H1 (cell line): ENCODE measurements at regions not wholly inside any gene's neighbourhood (a gene's known extent, or its start where the extent isn't known, plus 50 kb on each side); places are given as distances from the start of the nearest gene placed in this dataset.

Experiments
- CTCF ChIA-PET: fragments of 300-600 bp; sonication (Branson Sonifier 250); formaldehyde crosslinking; loops from one replicate; lab custom pipeline; 2021; ENCODE audit not compliant: partially characterized antibody; lab: Charles Lee
- POLR2A ChIA-PET: fragments of 300-600 bp; sonication (Branson Sonifier 250); formaldehyde crosslinking; loops from one replicate; lab custom pipeline; 2021; ENCODE audit warnings: inconsistent platforms; ENCODE audit not compliant: partially characterized antibody; lab: Charles Lee
- DNase-seq, 2 experiments: peaks; one replicate each; pipeline versions ENCODE4 v3.0.0 to v3.0.0-alpha.2; 2010 to 2022; ENCODE audit warnings: low spot score in 2 of 2, low read depth in 1 of 2, mixed read lengths in 1 of 2
- FAIRE-seq: peaks from 2 replicates; lab custom pipeline; 2011; peaks lifted over from hg19 to GRCh38; lab: Jason Lieb, UNC
- H2AFZ ChIP-seq: 2 replicates; pipeline ENCODE4 v1.8.1; 2012; ENCODE audit warnings: low read length, inconsistent platforms
- H2AK5ac ChIP-seq: 2 replicates; pipeline ENCODE4 v1.6.1; 2013; ENCODE audit warnings: low read depth, low read length
- H2BK120ac ChIP-seq: replicated peaks from 2 replicates; pipeline ENCODE3; 2013; ENCODE audit warnings: low read depth, low read length, inconsistent platforms
- H2BK12ac ChIP-seq: 2 replicates; pipeline ENCODE4 v1.6.1; 2013; ENCODE audit warnings: low read depth, low read length
- H2BK15ac ChIP-seq: 2 replicates; pipeline ENCODE4 v1.6.1; 2013; ENCODE audit warnings: low read length
- H2BK20ac ChIP-seq: 2 replicates; pipeline ENCODE4 v1.6.1; 2013; ENCODE audit warnings: low read length
- H2BK5ac ChIP-seq: 2 replicates; pipeline ENCODE4 v1.6.1; 2013; ENCODE audit warnings: low read depth, low read length
- H3K14ac ChIP-seq: 2 replicates; pipeline ENCODE4 v1.6.1; 2013; ENCODE audit warnings: inconsistent platforms; ENCODE audit not compliant: insufficient read length
- H3K18ac ChIP-seq: 2 replicates; pipeline ENCODE4 v1.6.1; 2013; ENCODE audit warnings: low read length; ENCODE audit errors: extremely low read depth
- H3K23ac ChIP-seq: 2 replicates; pipeline ENCODE4 v1.6.1; 2013; ENCODE audit warnings: inconsistent platforms; ENCODE audit not compliant: insufficient read length
- H3K23me2 ChIP-seq: 2 replicates; pipeline ENCODE4 v1.6.1; 2013; ENCODE audit warnings: low read depth, low read length
- H3K27ac ChIP-seq: 2 replicates; pipeline ENCODE4 v1.6.1; 2011; ENCODE audit warnings: low read depth, low read length, inconsistent platforms
- H3K27me3 ChIP-seq, 4 experiments: replicated peaks in 1 of 4; 1 replicate in 1 of 4; 2 replicates in 3 of 4; pipeline versions ENCODE4 v1.6.1 to v1.8.1; 2011 to 2013; ENCODE audit warnings: low read length in 3 of 4, mild to moderate bottlenecking in 3 of 4, inconsistent platforms in 2 of 4, mixed read lengths in 2 of 4, moderate library complexity in 1 of 4; ENCODE audit not compliant: control insufficient read depth in 3 of 4, insufficient read depth in 3 of 4; ENCODE audit errors: extremely low read depth in 1 of 4
- H3K36me3 ChIP-seq, 4 experiments: 2 replicates each; pipeline versions ENCODE4 v1.6.1 to v1.8.1; 2011 to 2013; ENCODE audit warnings: mild to moderate bottlenecking in 4 of 4, low read length in 3 of 4, moderate library complexity in 2 of 4, control low read depth in 1 of 4, inconsistent platforms in 1 of 4; ENCODE audit not compliant: insufficient read depth in 4 of 4, control insufficient read depth in 2 of 4
- H3K4ac ChIP-seq: replicated peaks from 2 replicates; pipeline ENCODE3; 2013; ENCODE audit warnings: low read length, low read depth, mixed read lengths, inconsistent platforms; ENCODE audit not compliant: insufficient read length
- H3K4me1 ChIP-seq, 4 experiments: replicated peaks in 1 of 4; 1 replicate in 1 of 4; 2 replicates in 3 of 4; pipeline versions ENCODE4 v1.6.1 to v1.8.1; 2011 to 2013; ENCODE audit warnings: low read length in 3 of 4, inconsistent platforms in 2 of 4, mixed read lengths in 1 of 4; ENCODE audit not compliant: insufficient read depth in 4 of 4, control insufficient read depth in 3 of 4
- H3K4me2 ChIP-seq, 2 experiments: 2 replicates each; pipeline versions ENCODE4 v1.6.1 to v1.8.1; 2011 to 2013; ENCODE audit warnings: low read depth in 2 of 2, low read length in 2 of 2, control low read depth in 1 of 2, inconsistent platforms in 1 of 2, mild to moderate bottlenecking in 1 of 2; ENCODE audit not compliant: insufficient read depth in 1 of 2
- H3K4me3 ChIP-seq, 4 experiments: fragments of 200-600, 300-600 bp in 1 of 4; sonication (generic), shearing (Covaris generic), sonication (Bioruptor Twin) in 1 of 4; 2 replicates each; pipeline versions ENCODE4 v1.5.1 to v1.8.1; 2011 to 2016; ENCODE audit warnings: low read length in 4 of 4, low read depth in 3 of 4, control low read depth in 2 of 4, inconsistent platforms in 2 of 4, mild to moderate bottlenecking in 2 of 4, mixed read lengths in 1 of 4, moderate library complexity in 1 of 4; ENCODE audit not compliant: insufficient read depth in 2 of 4; ENCODE audit errors: extremely low read depth in 1 of 4
- H3K56ac ChIP-seq: replicated peaks from 2 replicates; pipeline ENCODE3; 2013; ENCODE audit warnings: low read depth, mild to moderate bottlenecking, mixed read lengths, low read length, inconsistent platforms; ENCODE audit not compliant: insufficient read length
- H3K79me1 ChIP-seq: 2 replicates; pipeline ENCODE4 v1.6.1; 2013; ENCODE audit warnings: low read depth, low read length, control low read depth
- H3K79me2 ChIP-seq, 2 experiments: 2 replicates each; pipeline versions ENCODE4 v1.6.1 to v1.8.1; 2012 to 2013; ENCODE audit warnings: low read length in 2 of 2, mild to moderate bottlenecking in 2 of 2, inconsistent platforms in 1 of 2; ENCODE audit not compliant: insufficient read depth in 2 of 2, control insufficient read depth in 1 of 2
- H3K9ac ChIP-seq, 4 experiments: replicated peaks in 1 of 4; 1 replicate in 1 of 4; 2 replicates in 3 of 4; pipeline versions ENCODE4 v1.6.1 to v1.8.1; 2011 to 2013; ENCODE audit warnings: low read depth in 3 of 4, low read length in 3 of 4, control low read depth in 2 of 4, mild to moderate bottlenecking in 2 of 4, moderate library complexity in 2 of 4, inconsistent platforms in 1 of 4; ENCODE audit errors: extremely low read depth in 1 of 4
- H3K9me3 ChIP-seq, 2 experiments: 2 replicates each; pipeline versions ENCODE4 v1.6.1 to v1.8.1; 2012 to 2013; ENCODE audit warnings: mild to moderate bottlenecking in 2 of 2, moderate library complexity in 2 of 2, control low read depth in 1 of 2, inconsistent platforms in 1 of 2, low read depth in 1 of 2, low read length in 1 of 2, mixed read lengths in 1 of 2; ENCODE audit not compliant: insufficient read depth in 2 of 2
- H4K20me1 ChIP-seq, 2 experiments: replicated peaks in 1 of 2; 2 replicates each; pipeline versions ENCODE3 to v1.8.1; 2011 to 2013; ENCODE audit warnings: inconsistent platforms in 2 of 2, low read length in 2 of 2, mild to moderate bottlenecking in 1 of 2; ENCODE audit not compliant: insufficient read depth in 2 of 2, control insufficient read depth in 1 of 2
- H4K5ac ChIP-seq: 2 replicates; pipeline ENCODE4 v1.6.1; 2013; ENCODE audit warnings: low read length, low read depth, mixed read lengths, inconsistent platforms; ENCODE audit not compliant: insufficient read length
- H4K8ac ChIP-seq: 2 replicates; pipeline ENCODE4 v1.8.0; 2013; ENCODE audit warnings: mild to moderate bottlenecking, moderate library complexity, low read length, inconsistent platforms; ENCODE audit not compliant: insufficient read depth; ENCODE audit errors: extremely low read depth
- H4K91ac ChIP-seq: replicated peaks from 2 replicates; pipeline ENCODE3; 2013; ENCODE audit warnings: low read length, mixed read lengths, inconsistent platforms; ENCODE audit not compliant: insufficient read length
- ASH2L ChIP-seq: fragments of 200-600, 300-600 bp; sonication (generic); IDR thresholded peaks from one replicate; pipeline ENCODE4 v1.7.1; 2017; ENCODE audit warnings: low read length
- ATF2 ChIP-seq: IDR thresholded peaks from 2 replicates; pipeline ENCODE4 v1.6.1; 2012; ENCODE audit warnings: low read length, inconsistent platforms
- EGR1 ChIP-seq: IDR thresholded peaks from 2 replicates; pipeline ENCODE4 v1.6.1; 2011; ENCODE audit warnings: low read depth, low read length, borderline replicate concordance
- GTF2F1 ChIP-seq: IDR thresholded peaks from 2 replicates; pipeline ENCODE4 v1.6.1; 2012; ENCODE audit warnings: low read depth, low read length, improper control_type of control experiment, borderline replicate concordance
- KDM4A ChIP-seq: IDR thresholded peaks from one replicate; pipeline ENCODE4 v1.7.1; 2012; ENCODE audit warnings: low read depth, mild to moderate bottlenecking, moderate library complexity, low read length, inconsistent platforms; ENCODE audit not compliant: severe bottlenecking
- PHF8 ChIP-seq: fragments of 200-600 bp; sonication (generic); conservative IDR thresholded peaks from 2 replicates; pipeline ENCODE4 v1.7.1; 2012; ENCODE audit warnings: low read depth, mild to moderate bottlenecking, inconsistent platforms, low read length, moderate library complexity
- RBBP5 ChIP-seq: IDR thresholded peaks from 2 replicates; pipeline ENCODE4 v1.7.1; 2012; ENCODE audit warnings: low read depth, mild to moderate bottlenecking, inconsistent platforms, low read length, moderate library complexity, borderline replicate concordance
- RFX5 ChIP-seq: IDR thresholded peaks from 2 replicates; pipeline ENCODE4 v1.6.1; 2011; ENCODE audit warnings: low read depth, low read length, improper control_type of control experiment, borderline replicate concordance
- RXRA ChIP-seq: IDR thresholded peaks from 2 replicates; pipeline ENCODE4 v1.6.1; 2011; ENCODE audit warnings: low read depth, mild to moderate bottlenecking, low read length, moderate library complexity; ENCODE audit not compliant: insufficient read depth
- SIN3A ChIP-seq, 2 experiments: IDR thresholded peaks in 1 of 2; conservative IDR thresholded peaks in 1 of 2; 2 replicates each; pipeline ENCODE4 v1.6.1; 2011 to 2012; ENCODE audit warnings: low read length in 2 of 2, improper control_type of control experiment in 1 of 2, low read depth in 1 of 2, mild to moderate bottlenecking in 1 of 2
- TAF7 ChIP-seq: optimal IDR thresholded peaks from 2 replicates; pipeline ENCODE3; 2011; ENCODE audit warnings: low read depth, mild to moderate bottlenecking, inconsistent platforms, low read length, moderate library complexity, borderline replicate concordance
- TCF12 ChIP-seq: IDR thresholded peaks from 2 replicates; pipeline ENCODE4 v1.6.1; 2011; ENCODE audit warnings: low read depth, mild to moderate bottlenecking, low read length
- TEAD4 ChIP-seq: IDR thresholded peaks from 2 replicates; pipeline ENCODE4 v1.6.1; 2012; ENCODE audit warnings: low read depth, low read length, inconsistent platforms, mixed read lengths
- WGBS, 2 experiments: shearing (Covaris generic) in 1 of 2; methylation state at CpG; one replicate each; pipeline versions ENCODE4 v1.1.6 to v1.1.7; 2013 to 2015; ENCODE audit warnings: low lambda C conversion rate in 2 of 2, mixed read lengths in 2 of 2, inconsistent platforms in 1 of 2, low coverage in 1 of 2, missing lambda C conversion rate in 1 of 2; ENCODE audit not compliant: insufficient replicate concordance in 2 of 2, insufficient coverage in 1 of 2, insufficient read length in 1 of 2; ENCODE audit errors: extremely low coverage in 1 of 2, missing lambda C conversion rate in 1 of 2; 5-methylcytosine and 5-hydroxymethylcytosine counted together

GRCh38 chr4:57446266-57446665 lies 336.1 kb upstream of the IGFBP7 start:
- POLR2A ChIA-PET = no interaction called here
- H3K79me1 ChIP-seq = no peaks in the 10 kb centered on the region
- FAIRE-seq = no peak
- TF ChIP-seq GTF2F1 (no peak), SIN3A (conservative IDR thresholded peaks at IDR 0.05 in 1 of 2, IDR thresholded peaks at IDR 0.05 in 1 of 2; ENCODE audit: low read depth in 1 of 2, low read length in 2 of 2) (no peak), RXRA (no peak), KDM4A (no peak), TEAD4 (no peak), TAF7 (no peak), RBBP5 (no peak), TCF12 (no peak), ASH2L (no peak), EGR1 (no peak), PHF8 (no peak), RFX5 (no peak), ATF2 (no peak)

More at GRCh38 chr4:57446266-57446665, 336.1 kb upstream of the IGFBP7 start:
- no peak overlapping the region for H2BK120ac ChIP-seq
- no peaks in the 10 kb centered on the region for H4K20me1 ChIP-seq
- H3K4ac ChIP-seq = no peak overlapping the region
- 90% methylated on average over 3 of the region's 3 CpGs; no CpG with 5 or more reads in 1 of the 2 experiments for WGBS, 2 experiments
- H4K8ac ChIP-seq = no peak overlapping the region
- no peak for DNase-seq
- H2BK5ac ChIP-seq = no peak overlapping the region
- no peak overlapping the region for H3K9ac ChIP-seq
- H2AK5ac ChIP-seq = no peak overlapping the region
- H3K4me1 ChIP-seq = no peaks in the 10 kb centered on the region
- no peak overlapping the region for H2BK12ac ChIP-seq
- no peak overlapping the region for H3K14ac ChIP-seq
- H3K23ac ChIP-seq = no peak overlapping the region
- H2BK20ac ChIP-seq = no peak overlapping the region
- no peak overlapping the region for H3K18ac ChIP-seq
- H3K4me3 ChIP-seq = no peak overlapping the region
- CTCF ChIA-PET = interaction anchor here (0.9 kb wide), 1 partner anchor 194 kb away, joined by 3 read pairs; no protein-coding TSS in a partner anchor
- no peak overlapping the region for H3K56ac ChIP-seq
- H3K9me3 ChIP-seq = no peaks in the 10 kb centered on the region
- no peak overlapping the region for H2AFZ ChIP-seq
- no peaks in the 10 kb centered on the region for H3K27me3 ChIP-seq
- no peaks in the 10 kb centered on the region for H3K79me2 ChIP-seq
- H3K4me2 ChIP-seq = no peak overlapping the region
- H2BK15ac ChIP-seq = no peak overlapping the region
- H3K36me3 ChIP-seq = no peaks in the 10 kb centered on the region
- no peak overlapping the region for H4K91ac ChIP-seq
- H3K23me2 ChIP-seq = no peaks in the 10 kb centered on the region
- H3K27ac ChIP-seq = no peak overlapping the region
- no peak overlapping the region for H4K5ac ChIP-seq
